Suprapubic skin (tissue), 3 donors: ENCODE measurements at regions not wholly inside any gene's neighbourhood (a gene's known extent, or its start where the extent isn't known, plus 50 kb on each side); places are given as distances from the start of the nearest gene placed in this dataset.

Experiments used
- EP300 ChIP-seq: sonication (generic); formaldehyde crosslinking; IDR thresholded peaks from one replicate; pipeline ENCODE4 v1.6.1; 2017; ENCODE audit warnings: antibody characterized with exemption
- POLR2A ChIP-seq, 2 donors: fragments of 450-650 bp; IDR thresholded peaks; one replicate each; pipeline ENCODE4 v1.6.1; 2017; ENCODE audit warnings: antibody characterized with exemption in 2 of 2, mild to moderate bottlenecking in 2 of 2, moderate library complexity in 2 of 2
- TF ChIP-seq, protein P1 (sequence below), 2 donors: fragments of 200-600 bp in 1 of 2; fragments of 450-650 bp in 1 of 2; sonication (generic) in 1 of 2; IDR thresholded peaks; one replicate each; pipeline ENCODE4 v1.5.1; 2016 to 2019; ENCODE audit warnings: antibody characterized with exemption in 2 of 2, mild to moderate bottlenecking in 1 of 2, moderate library complexity in 1 of 2

- TF ChIP-seq, protein P1, sequence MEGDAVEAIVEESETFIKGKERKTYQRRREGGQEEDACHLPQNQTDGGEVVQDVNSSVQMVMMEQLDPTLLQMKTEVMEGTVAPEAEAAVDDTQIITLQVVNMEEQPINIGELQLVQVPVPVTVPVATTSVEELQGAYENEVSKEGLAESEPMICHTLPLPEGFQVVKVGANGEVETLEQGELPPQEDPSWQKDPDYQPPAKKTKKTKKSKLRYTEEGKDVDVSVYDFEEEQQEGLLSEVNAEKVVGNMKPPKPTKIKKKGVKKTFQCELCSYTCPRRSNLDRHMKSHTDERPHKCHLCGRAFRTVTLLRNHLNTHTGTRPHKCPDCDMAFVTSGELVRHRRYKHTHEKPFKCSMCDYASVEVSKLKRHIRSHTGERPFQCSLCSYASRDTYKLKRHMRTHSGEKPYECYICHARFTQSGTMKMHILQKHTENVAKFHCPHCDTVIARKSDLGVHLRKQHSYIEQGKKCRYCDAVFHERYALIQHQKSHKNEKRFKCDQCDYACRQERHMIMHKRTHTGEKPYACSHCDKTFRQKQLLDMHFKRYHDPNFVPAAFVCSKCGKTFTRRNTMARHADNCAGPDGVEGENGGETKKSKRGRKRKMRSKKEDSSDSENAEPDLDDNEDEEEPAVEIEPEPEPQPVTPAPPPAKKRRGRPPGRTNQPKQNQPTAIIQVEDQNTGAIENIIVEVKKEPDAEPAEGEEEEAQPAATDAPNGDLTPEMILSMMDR (IDR thresholded peaks at IDR 0.05): no peak
- TF ChIP-seq EP300 (no peak), POLR2A (IDR thresholded peaks at IDR 0.05) (no peak)
Observed at GRCh38 chr1:221317537-221317936, 424.4 kb downstream of the DUSP10 start.
